Jurkat, Clone E6-1 (cell line): ENCODE measurements at regions not wholly inside any gene's neighbourhood (a gene's known extent, or its start where the extent isn't known, plus 50 kb on each side); places are given as distances from the start of the nearest gene placed in this dataset.
"Not testable (repeated sequence)": the region's sequence is repeated elsewhere in the genome, so short reads cannot be mapped to it uniquely, and the experiment has no call there.

ENCODE experiments used
- DNase-seq: peaks from one replicate; pipeline ENCODE4 v3.0.0-alpha.2; 2011; ENCODE audit warnings: low read depth, low spot score
- H3K4me3 ChIP-seq: 2 replicates; pipeline ENCODE4 v1.5.1; 2011; ENCODE audit warnings: mild to moderate bottlenecking, low read length, control low read depth, moderate library complexity

DNA sequence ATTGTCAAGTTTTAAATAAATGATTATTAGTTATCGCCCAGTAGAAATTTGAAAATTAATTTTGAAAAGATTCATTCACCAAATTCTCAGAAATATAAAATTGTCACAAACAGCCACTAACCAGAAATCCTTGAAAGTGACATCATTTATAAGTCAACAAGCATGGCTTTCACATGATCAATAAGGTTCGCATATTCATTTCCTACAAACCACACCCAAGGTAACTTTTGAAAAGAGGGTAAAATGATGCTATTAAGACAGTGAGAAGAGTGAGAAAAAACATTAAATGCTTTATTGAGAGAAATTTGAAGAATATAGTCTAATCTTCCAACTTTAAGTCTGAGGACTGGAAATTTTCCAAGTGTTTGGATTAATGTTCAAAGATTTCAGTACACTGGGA lies 263.6 kb upstream of the ALCAM start:
- no peak for DNase-seq

DNA sequence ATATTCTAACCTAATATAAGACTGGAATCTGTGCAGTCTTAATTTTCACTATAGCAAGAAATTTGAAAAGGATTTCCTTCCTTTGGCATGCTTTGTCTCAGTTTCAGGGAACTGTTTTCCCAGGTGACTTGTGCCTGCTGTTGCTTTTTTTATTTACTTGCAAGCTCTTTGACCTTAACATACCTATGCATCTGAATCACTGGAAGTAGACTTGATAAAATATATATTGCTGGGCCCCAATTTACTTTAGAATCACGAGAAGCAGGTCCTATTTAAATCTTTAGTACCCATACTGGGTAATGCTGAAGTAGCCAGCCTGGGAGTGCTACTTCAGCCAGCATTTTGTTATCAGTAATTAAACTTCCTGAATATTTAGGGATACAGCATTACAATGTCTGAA lies 257.9 kb upstream of the ALCAM start:
- no peak overlapping the region for H3K4me3 ChIP-seq
- no peak for DNase-seq

More for the DNA sequence above, 263.6 kb upstream of the ALCAM start:
- H3K4me3 ChIP-seq = no peak overlapping the region

DNA sequence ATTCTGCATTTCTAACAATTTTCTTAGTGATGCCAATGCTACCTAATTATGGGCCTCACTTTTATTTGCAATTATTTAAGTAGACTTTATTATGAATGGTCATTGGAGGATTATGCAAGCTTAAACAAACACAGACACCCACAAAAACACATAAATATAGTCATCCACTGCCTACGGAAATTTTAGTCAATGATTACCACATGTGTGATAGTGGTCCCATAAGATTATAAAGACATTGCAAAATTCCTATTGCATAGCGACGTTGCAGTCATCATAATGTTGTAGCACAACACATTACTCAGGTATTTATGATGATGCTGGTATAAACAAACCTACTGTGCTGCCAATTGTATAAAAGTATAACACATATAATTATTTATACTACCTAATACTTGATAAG lies 247.8 kb upstream of the ALCAM start:
- no peak overlapping the region for H3K4me3 ChIP-seq
- no peak for DNase-seq

DNA sequence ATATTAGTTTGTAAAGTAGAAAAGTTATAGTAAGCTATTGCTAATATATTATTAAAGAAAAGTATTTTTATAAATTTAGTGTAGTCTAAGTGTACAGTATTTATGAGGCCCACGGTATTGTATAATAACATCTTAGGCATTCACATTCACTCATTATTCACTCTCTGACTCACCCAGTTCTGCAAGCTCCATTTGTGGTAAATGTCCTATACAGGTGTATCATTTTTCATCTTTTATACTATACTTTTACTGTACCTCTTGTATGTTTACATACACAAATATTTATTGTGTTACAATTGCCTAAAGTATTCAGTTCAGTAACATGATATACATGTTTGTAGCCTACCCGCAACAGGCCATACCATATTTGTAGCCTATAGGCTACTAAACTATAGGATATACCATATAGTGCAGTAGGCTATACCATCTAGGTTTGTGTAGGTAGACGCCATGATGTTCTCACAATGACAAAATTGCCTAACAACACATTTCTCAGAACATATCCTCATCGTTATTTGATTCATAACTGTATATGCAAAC lies 246.8 kb upstream of the ALCAM start:
- no peak overlapping the region for H3K4me3 ChIP-seq
- no peak for DNase-seq

DNA sequence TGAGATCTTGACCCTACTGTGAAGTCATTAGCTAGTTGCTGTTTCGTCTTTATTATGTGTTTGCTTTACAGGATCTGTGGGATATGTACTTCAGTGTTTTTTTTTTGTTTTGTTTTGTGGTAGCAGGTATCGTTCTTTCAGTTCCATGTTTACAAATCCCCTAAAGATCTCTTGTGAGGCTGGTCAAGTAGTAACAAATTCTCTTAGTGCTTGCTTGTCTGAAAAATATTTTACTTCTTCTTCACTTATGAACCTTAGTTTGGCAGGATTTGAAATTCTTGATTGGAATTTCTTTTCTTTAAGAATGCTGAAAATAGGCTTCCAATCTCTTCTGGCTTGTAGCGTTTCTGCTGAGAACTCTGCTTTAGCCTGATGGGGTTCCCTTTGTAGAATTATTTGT lies 235.8 kb upstream of the ALCAM start:
- DNase-seq = no peak
- H3K4me3 ChIP-seq = no peak overlapping the region

DNA sequence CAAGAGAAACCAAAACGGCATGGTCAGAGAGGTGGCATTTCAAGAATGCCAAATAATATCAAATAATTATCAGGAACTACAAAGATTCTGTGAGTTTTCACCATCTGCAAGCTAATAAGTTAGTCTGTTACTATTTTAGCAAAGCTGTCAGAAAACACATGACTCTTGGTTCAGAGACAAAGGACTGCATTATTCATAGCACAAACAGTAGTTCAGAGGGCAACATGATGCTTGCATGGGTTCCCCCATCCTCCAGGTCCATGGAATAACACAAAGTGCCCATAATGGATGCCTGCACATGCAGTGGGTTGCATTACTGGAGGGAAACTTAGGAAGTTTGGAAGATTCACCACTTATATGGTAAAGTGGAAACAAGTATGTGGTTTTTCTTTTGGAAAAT lies 228.8 kb upstream of the ALCAM start:
- no peak for DNase-seq
- no peak overlapping the region for H3K4me3 ChIP-seq

DNA sequence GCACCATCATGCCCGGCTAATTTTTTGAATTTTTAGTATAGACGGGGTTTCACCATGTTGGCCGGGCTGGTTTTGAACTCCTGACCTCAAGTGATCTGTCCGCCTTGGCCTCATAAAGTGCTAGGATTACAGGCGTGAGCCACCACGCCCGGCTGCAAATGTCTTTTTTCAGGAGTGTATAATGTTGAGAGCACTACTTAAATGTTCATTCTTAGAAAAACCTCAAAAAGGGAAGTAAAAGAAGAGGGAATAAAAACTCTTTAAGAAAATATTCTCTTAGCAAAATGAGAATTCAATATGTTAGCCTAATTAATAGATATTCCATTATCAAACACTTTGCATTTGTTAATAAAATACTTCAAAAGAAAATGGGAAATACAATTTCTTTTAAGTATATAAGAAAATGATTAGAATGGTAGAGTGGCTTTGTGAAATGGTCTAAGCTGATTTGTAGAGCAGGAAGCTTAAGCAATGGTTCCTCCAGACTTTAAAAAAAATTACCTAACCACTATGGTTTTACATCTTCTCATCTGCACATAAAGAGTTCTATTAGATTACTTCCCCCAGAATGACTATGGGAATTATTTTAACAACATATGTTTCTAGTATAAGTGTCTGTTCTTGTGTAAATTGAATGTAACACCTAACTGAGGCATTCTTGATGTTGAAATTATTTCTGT lies 226.7 kb upstream of the ALCAM start:
- no peak for DNase-seq
- no peak overlapping the region for H3K4me3 ChIP-seq

DNA sequence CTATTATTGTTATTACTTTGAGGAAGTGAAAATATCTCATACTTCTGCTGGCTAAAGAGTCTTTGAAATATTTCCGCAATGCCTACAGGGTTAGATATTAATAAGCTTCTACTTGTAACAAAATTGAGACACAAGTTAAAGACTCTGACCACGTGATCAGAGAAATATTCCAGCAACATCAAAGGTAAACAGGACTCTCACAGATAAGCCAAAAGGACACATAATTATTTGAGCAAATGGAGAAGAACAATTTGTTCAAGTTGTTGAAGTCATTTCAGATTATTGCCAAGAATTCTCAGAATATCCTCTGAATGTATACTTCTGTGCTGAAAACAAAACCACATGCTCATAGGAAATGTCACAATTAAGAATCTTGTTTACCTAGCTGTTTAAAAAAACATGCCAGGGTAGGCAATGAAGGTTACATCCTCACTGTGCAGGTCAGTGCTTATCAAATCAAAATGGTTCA lies 225.8 kb upstream of the ALCAM start:
- no peak overlapping the region for H3K4me3 ChIP-seq
- DNase-seq = no peak

DNA sequence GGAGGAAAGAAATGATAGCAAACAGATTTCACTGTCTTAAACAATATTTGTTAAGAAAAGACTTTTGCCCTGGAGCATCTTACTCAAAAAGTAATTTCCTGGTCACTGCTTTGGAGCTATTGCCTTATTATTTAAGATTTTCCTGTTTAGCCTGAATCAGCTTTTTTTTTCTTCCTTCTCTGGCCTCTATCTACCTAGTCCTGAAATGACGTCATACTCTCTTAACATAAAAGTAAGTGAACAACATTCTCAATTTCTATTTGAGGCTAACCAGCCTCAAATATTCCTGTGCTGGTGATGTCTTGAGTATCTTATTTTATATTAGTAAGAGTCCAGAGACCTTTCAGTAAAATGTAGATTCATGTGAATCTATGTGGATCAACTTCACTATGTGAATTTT lies 221.9 kb upstream of the ALCAM start:
- no peak for DNase-seq

DNA sequence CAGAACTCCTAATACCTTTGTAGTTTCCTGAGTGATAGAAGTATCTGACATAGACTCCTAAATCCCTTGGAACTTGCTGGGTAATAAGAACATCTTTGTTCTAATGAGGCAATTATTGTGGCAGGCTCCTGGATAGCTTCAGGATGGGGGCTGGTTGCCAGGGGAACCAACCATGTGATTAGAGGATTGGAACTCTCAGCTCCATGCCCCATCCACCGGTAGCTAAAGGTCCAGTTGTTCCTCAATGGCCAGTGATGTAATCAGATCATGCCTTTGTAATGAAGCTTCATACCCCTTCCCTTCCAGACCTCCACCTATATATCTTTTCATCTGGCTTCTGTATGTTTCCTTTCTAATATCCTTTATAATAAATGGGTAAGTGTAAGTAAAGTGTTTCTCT lies 221.2 kb upstream of the ALCAM start:
- H3K4me3 ChIP-seq = no peak overlapping the region
- DNase-seq = no peak

More for the DNA sequence above, 221.9 kb upstream of the ALCAM start:
- no peak overlapping the region for H3K4me3 ChIP-seq

DNA sequence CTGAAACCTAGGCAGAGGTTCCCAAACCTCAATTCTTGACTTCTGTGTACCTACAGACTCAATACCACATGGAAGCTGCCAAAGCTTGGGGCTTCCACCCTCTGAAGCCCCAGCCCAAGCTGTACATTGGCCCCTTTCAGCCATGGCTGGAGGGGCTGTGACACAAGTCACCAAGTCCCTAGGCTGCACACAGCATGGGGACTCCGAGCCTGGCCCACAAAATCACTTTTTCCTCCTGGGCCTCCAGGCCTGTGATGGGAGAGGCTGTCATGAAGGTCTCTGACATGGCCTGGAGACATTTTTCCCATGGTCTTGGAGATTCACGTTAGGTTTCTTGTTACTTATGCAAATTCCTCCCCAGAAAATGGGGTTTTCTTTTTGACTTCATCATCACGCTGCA lies 217.5 kb upstream of the ALCAM start:
- not testable (repeated sequence) for DNase-seq, H3K4me3 ChIP-seq

DNA sequence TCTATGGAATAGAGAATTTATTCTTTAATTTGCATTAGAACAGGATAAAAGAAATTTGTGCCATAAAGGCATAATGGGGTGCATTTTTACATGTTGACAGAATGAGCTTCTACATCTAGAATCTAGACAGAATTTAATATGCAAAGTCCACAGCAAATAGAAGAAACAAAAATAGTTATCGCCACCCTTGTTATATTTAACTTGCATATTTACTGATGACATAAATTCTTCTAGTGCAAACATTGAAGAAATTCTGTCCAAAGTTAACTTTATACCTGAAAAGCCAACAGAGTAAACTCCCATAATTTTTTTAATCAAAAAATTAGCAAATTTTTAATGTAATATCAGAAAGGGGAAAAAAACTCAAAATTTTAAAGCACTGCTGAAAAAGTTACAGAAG lies 213.7 kb upstream of the ALCAM start:
- DNase-seq = no peak
- no peak overlapping the region for H3K4me3 ChIP-seq

DNA sequence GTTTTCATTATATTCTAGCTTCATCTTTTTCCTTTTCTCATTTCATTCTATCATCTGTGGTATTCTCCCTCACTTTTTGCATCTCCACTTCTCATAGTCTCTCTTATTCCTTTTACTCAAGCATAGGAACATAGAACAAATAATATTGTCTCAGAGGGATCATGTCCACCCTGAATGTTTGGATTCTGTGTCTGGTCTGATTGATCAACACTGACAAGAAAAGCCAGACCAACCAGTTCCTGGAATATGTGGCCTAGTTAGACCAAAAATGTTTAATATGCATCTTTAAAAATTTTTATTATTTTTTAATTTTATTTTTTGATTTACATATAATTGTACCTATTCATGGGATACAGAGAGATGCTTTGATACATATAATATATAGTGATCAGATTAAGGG lies 212.0 kb upstream of the ALCAM start:
- DNase-seq = no peak
- no peak overlapping the region for H3K4me3 ChIP-seq

DNA sequence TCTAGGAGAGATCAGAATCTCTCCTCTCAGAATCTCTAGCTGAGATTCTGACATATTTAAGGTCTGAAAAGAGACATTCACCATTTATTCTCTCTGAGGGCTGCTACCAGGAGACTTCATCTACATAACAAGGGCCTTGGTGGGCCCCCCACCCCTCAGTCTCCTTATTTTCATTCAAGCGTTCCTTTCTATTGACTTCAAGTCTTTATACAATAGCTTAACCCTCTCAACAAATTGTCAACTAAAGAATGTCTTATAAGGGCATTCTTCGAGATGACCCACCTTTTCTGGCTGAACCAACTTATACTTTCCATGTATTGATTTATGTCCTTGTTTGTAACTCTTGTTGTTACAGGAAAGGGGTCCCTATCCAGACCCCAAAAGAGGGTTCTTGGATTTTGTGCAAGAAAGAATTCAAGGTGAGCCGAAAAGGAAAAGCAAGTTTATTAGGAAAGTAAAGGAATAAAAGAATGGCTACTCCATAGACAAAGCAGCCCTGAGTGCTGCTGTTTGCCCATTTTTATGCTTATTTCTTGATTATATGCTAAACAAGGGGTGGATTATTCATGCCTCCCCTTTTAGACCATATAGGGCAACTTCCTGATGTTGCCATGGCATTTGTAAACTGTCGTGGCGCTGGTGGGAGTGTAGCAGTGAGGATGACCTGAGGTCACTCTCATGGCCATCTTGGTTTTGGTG lies 209.5 kb upstream of the ALCAM start:
- DNase-seq = no peak

DNA sequence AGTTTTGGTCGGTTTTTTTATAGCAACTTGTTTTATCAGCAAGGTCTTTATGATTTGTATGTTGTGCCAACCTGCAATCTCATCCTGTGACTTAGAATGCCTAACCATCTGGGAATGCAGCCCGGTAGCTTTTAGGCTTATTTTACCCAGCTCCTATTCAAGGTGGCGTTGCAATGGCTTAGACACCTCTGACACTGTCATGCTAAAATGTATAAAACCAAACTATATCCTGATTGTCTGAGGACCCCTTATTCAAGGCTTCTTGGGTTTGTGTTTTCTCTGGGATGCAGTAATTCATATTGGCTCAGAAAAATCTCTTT lies 209.0 kb upstream of the ALCAM start:
- DNase-seq = no peak
- H3K4me3 ChIP-seq = no peak overlapping the region

More for the DNA sequence above, 209.5 kb upstream of the ALCAM start:
- H3K4me3 ChIP-seq = no peak overlapping the region

DNA sequence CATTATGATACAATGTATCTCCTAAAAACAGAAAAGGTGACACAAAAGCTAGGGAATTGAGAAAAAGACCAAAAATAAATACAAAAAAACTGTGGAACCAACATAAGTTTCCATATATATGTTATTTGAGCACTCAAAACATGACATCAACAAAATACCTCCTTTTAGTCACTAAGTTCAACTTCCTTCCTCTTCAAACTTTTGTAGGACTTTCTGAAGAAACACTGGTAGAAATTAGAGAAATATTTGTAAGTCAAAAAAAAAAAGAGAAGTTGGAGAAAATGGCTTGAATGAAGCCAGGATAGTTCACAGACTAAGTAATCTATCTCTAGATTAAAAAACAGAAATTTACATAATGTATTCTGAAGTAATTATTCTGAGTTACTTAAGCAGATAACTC lies 208.4 kb upstream of the ALCAM start:
- DNase-seq = no peak
- no peak overlapping the region for H3K4me3 ChIP-seq

DNA sequence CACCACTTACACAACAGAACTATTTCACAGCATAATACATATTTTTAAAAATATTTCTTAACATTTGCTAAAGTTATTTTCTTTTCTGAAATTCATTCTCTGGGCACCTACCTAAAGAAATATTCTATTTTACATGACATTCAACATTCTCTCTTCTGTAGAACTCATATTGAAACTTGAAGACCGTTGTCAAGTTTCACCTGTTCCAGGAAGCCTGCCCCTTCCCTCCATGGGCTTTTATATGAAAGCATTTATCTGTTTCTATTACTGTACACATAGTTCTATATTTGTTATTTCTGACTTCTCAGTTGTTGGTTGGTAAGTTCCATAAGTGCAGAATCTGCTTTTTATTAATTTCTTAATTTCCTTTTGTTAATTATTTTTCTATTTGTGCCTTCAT lies 204.3 kb upstream of the ALCAM start:
- no peak for DNase-seq
- no peak overlapping the region for H3K4me3 ChIP-seq

DNA sequence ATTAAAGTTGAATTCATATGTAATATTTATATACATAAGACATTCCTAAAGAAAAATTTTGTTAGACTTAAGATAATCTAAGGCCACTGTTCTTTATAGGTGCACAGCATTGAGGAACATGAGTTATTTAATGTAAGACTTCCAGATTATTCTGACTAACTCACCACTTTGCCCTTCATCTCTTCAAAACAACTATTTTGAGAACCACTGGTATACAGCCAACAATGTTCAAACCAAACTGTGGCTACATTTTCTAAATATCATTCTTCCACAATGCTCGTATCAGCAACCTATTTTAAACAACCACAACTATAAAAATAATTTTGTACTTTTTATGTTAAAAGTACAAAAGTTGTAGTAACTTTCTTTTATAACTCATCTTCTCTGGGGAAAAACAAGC lies 199.8 kb upstream of the ALCAM start:
- no peak for DNase-seq
- no peak overlapping the region for H3K4me3 ChIP-seq

DNA sequence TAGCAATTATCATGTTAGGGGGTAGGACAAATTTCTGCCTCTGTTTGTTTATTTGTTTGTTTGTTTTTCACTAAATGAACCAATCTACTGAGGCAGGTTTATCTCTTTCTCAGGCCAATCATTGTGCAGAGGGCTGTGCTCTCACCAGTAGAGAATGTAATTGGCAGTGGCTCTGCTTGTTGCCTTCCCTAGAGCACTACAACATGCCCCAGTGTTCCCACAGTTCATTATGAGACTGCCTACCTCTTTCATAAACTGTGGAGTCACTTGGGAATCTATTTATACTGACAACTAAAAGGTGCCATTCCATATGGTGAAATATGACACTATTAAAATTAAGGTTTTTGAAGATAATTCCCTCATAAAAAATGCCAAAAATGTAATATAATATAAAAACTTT lies 196.3 kb upstream of the ALCAM start:
- no peak overlapping the region for H3K4me3 ChIP-seq
- DNase-seq = no peak

DNA sequence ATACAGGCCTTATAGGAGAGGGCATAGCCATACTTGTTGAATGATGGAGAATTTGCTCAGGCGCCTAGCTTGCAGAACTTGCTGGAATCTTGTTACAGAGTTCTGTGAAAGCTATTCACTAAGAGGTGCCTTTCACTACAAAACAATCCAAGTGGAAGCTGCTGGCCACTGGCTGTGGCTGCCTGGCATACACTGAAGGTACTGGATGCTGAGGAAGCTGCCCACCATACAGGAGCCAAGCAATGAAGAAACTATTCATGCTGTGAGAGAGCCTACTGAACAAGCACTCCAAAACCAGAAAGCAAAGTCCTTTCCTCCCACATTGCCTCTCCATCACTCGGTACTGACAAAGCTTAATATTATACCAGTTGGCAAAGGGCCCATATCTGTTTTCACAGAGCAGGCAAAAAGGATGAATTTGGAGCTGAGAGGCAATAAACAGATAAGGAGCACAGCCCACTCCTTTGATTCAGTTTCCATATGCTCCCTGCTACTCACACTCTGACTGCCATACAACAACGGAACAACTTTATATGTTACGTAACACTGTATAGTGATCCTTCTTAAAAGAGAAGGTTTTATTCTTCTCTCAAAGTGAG lies 192.6 kb upstream of the ALCAM start:
- H3K4me3 ChIP-seq = no peak overlapping the region
- no peak for DNase-seq
